GM13976 (cell line): ENCODE measurements at regions not wholly inside any gene's neighbourhood (a gene's known extent, or its start where the extent isn't known, plus 50 kb on each side); places are given as distances from the start of the nearest gene placed in this dataset.

Experiments used
- DNase-seq: peaks from one replicate; pipeline ENCODE4 v3.0.0; 2012; ENCODE audit warnings: low spot score
- CTCF ChIP-seq: IDR thresholded peaks from 2 replicates; pipeline ENCODE4 v1.5.1; 2012; ENCODE audit warnings: borderline replicate concordance, mild to moderate bottlenecking; ENCODE audit not compliant: insufficient read depth; ENCODE audit errors: extremely low read depth, missing control alignments, control extremely low read depth
- in situ Hi-C: fragments of 300-500 bp; cut with MboI; formaldehyde crosslinking; loops from one replicate; pipeline ENCODE4 v1.12.0; 2022; ENCODE audit warnings: low sequenced_read_pairs, mixed read lengths, inconsistent platforms; ENCODE audit not compliant: unreplicated experiment

GRCh38 chr2:191738003-191738402 lies 60.1 kb downstream of the NABP1 start:
- DNase-seq: no peak
- in situ Hi-C loops: no loop called here
- no peak for TF ChIP-seq CTCF

GRCh38 chr2:191738667-191739066 lies 60.7 kb downstream of the NABP1 start:
- no peak for TF ChIP-seq CTCF
- in situ Hi-C loops: no loop called here
- DNase-seq: no peak

DNA sequence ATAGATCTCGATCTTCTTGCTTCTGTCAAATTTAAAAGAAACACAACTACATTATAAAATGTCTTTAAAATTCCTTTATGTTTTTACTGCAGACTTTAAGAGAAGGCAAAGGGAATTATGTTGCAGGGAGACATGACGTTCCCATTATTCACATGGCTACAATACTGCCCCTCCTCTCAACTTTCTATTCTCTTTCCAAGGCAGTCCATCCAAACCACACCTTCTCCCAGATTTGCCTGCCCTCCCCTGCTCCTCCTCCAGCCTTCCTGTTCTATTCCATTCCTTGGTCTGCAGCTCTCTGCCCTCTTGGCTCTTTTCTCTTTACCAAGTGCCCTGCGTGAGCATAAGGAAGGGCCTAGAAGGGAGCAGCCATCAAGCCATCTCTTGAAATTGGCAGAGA lies 61.3 kb downstream of the NABP1 start:
- TF ChIP-seq CTCF: no peak
- DNase-seq: no peak
- in situ Hi-C loops: no loop called here

DNA sequence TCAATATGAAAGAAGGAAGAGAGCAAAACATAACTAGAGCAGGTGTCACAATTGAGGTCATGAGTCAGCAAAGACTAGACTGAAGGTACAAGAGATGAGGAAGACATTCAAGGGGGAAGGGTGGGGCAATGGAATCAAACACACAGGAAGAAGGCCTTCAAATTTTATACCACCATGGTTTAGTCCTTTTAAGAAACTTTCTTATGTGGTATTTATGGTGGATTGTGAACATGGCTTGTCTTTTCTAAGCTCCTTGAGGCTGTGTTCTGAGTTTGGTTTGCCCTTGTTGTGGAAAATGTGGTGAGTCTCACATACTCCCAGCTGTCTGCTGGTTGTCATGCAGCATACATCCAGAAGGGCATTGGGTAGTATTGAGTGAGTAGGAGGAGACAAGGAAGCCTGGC lies 62.1 kb downstream of the NABP1 start:
- TF ChIP-seq CTCF: no peak
- peak; percentile 42 for DNase-seq
- in situ Hi-C loops: no loop called here

- no peak for TF ChIP-seq CTCF
- in situ Hi-C loops: no loop called here
- no peak for DNase-seq
Measured at GRCh38 chr2:191740759-191741158, 62.8 kb downstream of the NABP1 start.

GRCh38 chr2:191746346-191747169 lies 68.6 kb downstream of the NABP1 start:
- no peak for DNase-seq
- in situ Hi-C loops: no loop called here
- TF ChIP-seq CTCF: no peak
